ENCODE measurements at regions not wholly inside any gene's neighbourhood (a gene's known extent, or its start where the extent isn't known, plus 50 kb on each side); places are given as distances from the start of the nearest gene placed in this dataset.

- intact Hi-C loops (cut with DNase I): no loop called here
- Histone ChIP-seq H3K36me3 (ENCODE audit: control insufficient read depth in 1 of 2, insufficient read depth in 2 of 2, low read length in 1 of 2) (no peaks in the 10 kb centered on the region), H3K4me3 (ENCODE audit: low read length in 2 of 2) (no peak overlapping the region), H3K27ac (ENCODE audit: low read depth in 1 of 2, low read length in 2 of 2) (no peak overlapping the region), H3K27me3 (ENCODE audit: control insufficient read depth in 1 of 2, insufficient read depth in 2 of 2, low read length in 1 of 2) (no peaks in the 10 kb centered on the region), H3K4me1 (ENCODE audit: control insufficient read depth in 1 of 2, insufficient read depth in 2 of 2, low read length in 2 of 2) (no peaks in the 10 kb centered on the region), H3K9me3 (ENCODE audit: control insufficient read depth, low read length) (no peaks in the 10 kb centered on the region)
- ATAC-seq (ENCODE audit: low FRiP score) (no peak), DNase-seq (no peak)
- 22 to 25% methylated on average over 12 of the region's 12 CpGs for WGBS, 2 donors
Measured at GRCh38 chr10:14468023-14468441, 137.3 kb upstream of the FRMD4A start.

- no peak overlapping the region for H3K4me3 ChIP-seq (ENCODE audit: low read length in 2 of 2)
- no peaks in the 10 kb centered on the region for H3K9me3 ChIP-seq (ENCODE audit: control insufficient read depth, low read length)
- 55 to 59% methylated on average over 3 of the region's 3 CpGs for WGBS, 2 donors
- H3K36me3 ChIP-seq (ENCODE audit: control insufficient read depth in 1 of 2, insufficient read depth in 2 of 2, low read length in 1 of 2): no peaks in the 10 kb centered on the region
- H3K27ac ChIP-seq (ENCODE audit: low read depth in 1 of 2, low read length in 2 of 2): no peak overlapping the region
- DNase-seq (no peak), ATAC-seq (ENCODE audit: low FRiP score) (no peak)
- intact Hi-C loops (cut with DNase I): no loop called here
- H3K27me3 ChIP-seq (ENCODE audit: control insufficient read depth in 1 of 2, insufficient read depth in 2 of 2, low read length in 1 of 2): no peaks in the 10 kb centered on the region
- H3K4me1 ChIP-seq (ENCODE audit: control insufficient read depth in 1 of 2, insufficient read depth in 2 of 2, low read length in 2 of 2): no peaks in the 10 kb centered on the region
Measured at GRCh38 chr10:14466257-14466656, 135.5 kb upstream of the FRMD4A start.

DNA sequence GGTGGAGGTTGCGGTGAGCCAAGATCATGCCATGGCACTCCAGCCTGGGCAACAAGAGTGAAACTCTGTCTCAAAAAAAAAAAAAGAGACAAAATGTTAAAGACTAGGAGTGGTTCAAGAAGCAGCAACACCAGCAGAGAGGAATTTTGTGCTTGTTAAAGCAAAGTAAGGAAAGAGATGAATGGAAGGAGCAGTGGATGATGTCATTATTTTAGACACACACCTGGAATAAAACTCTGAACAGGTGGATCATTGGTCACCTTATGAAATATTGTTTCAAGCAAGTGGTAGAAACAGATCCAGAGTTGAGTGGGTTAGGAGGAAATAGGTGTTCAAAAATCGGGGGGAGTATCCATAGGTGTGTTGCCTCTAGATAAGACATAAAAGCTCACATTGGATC lies 129.7 kb upstream of the FRMD4A start:
- Histone ChIP-seq H3K27me3 (ENCODE audit: control insufficient read depth in 1 of 2, insufficient read depth in 2 of 2, low read length in 1 of 2) (no peaks in the 10 kb centered on the region), H3K4me3 (ENCODE audit: low read length in 2 of 2) (no peak overlapping the region), H3K9me3 (ENCODE audit: control insufficient read depth, low read length) (no peaks in the 10 kb centered on the region), H3K4me1 (ENCODE audit: control insufficient read depth in 1 of 2, insufficient read depth in 2 of 2, low read length in 2 of 2) (peaks cover 6% of the 10 kb centered on the region in 2 donors), H3K36me3 (ENCODE audit: control insufficient read depth in 1 of 2, insufficient read depth in 2 of 2, low read length in 1 of 2) (no peaks in the 10 kb centered on the region), H3K27ac (ENCODE audit: low read depth in 1 of 2, low read length in 2 of 2) (no peak overlapping the region)
- DNase-seq (no peak), ATAC-seq (ENCODE audit: low FRiP score) (no peak)
- 95 to 97% methylated on average over 2 of the region's 2 CpGs for WGBS, 2 donors
- intact Hi-C loops (cut with DNase I): no loop called here

DNA sequence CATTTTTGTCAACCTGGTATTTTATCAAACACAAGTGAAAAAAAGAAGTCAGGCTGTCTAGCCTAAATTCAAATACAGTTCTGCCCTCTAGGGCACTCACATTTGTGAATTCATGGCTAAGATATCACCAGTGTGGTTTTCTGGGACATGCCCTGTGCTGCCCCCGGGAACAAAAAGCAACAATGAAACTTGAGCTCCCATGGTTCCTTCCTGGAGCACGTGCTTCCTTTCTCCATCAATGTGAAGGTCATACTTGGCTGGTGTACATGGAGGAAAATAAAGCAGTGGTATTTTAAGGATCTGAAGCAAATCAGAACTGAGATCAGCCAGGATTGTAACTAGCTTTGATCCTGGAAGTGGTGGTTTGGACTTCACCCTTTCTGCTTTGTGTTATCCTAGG lies 128.9 kb upstream of the FRMD4A start:
- H3K4me1 ChIP-seq (ENCODE audit: control insufficient read depth in 1 of 2, insufficient read depth in 2 of 2, low read length in 2 of 2): peaks cover 6% of the 10 kb centered on the region in 2 donors
- ATAC-seq (ENCODE audit: low FRiP score): no peak
- no peak for DNase-seq
- H3K9me3 ChIP-seq (ENCODE audit: control insufficient read depth, low read length): no peaks in the 10 kb centered on the region
- H3K27me3 ChIP-seq (ENCODE audit: control insufficient read depth in 1 of 2, insufficient read depth in 2 of 2, low read length in 1 of 2): no peaks in the 10 kb centered on the region
- intact Hi-C loops (cut with DNase I): loop anchor here in 1 of 2 donors (10.0 kb wide), 1 partner anchor 165 kb away; no protein-coding TSS in a partner anchor
- H3K4me3 ChIP-seq (ENCODE audit: low read length in 2 of 2): no peak overlapping the region
- no peaks in the 10 kb centered on the region for H3K36me3 ChIP-seq (ENCODE audit: control insufficient read depth in 1 of 2, insufficient read depth in 2 of 2, low read length in 1 of 2)
- WGBS, 2 donors: 1 to 4% methylated on average over 2 of the region's 2 CpGs
- H3K27ac ChIP-seq (ENCODE audit: low read depth in 1 of 2, low read length in 2 of 2): no peak overlapping the region

DNA sequence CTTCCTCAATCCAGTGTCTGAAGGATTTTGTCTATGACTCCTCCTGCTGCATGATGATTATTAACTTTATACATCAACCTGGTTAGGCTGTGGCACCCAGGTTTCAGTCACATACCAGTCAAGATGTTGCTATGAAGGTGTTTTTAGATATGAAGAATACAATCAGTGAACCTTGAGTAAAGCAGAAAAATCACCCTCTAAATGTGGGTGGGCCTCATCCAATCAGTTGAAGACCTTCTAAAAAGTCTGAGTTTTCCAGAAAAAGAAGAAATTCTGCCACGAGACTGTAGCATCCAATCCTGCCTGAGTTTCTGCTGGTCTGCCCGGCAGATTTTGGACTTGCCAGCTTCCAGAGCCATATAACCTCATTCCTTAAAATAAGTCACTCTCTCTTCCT lies 126.1 kb upstream of the FRMD4A start:
- Histone ChIP-seq H3K27ac (ENCODE audit: low read depth in 1 of 2, low read length in 2 of 2) (no peak overlapping the region), H3K9me3 (ENCODE audit: control insufficient read depth, low read length) (no peaks in the 10 kb centered on the region), H3K4me1 (ENCODE audit: control insufficient read depth in 1 of 2, insufficient read depth in 2 of 2, low read length in 2 of 2) (peaks cover 6% of the 10 kb centered on the region in 2 donors), H3K36me3 (ENCODE audit: control insufficient read depth in 1 of 2, insufficient read depth in 2 of 2, low read length in 1 of 2) (no peaks in the 10 kb centered on the region), H3K27me3 (ENCODE audit: control insufficient read depth in 1 of 2, insufficient read depth in 2 of 2, low read length in 1 of 2) (no peaks in the 10 kb centered on the region), H3K4me3 (ENCODE audit: low read length in 2 of 2) (no peak overlapping the region)
- ATAC-seq (ENCODE audit: low FRiP score): no peak
- 95% methylated on average over 2 of the region's 2 CpGs for WGBS, 2 donors
- intact Hi-C loops (cut with DNase I): loop anchor here in 1 of 2 donors (10.0 kb wide), 1 partner anchor 162 kb away; no protein-coding TSS in a partner anchor
- DNase-seq: no peak

GRCh38 chr10:14456218-14456869 lies 125.6 kb upstream of the FRMD4A start:
- Histone ChIP-seq H3K4me3 (ENCODE audit: low read length in 2 of 2) (no peak overlapping the region), H3K9me3 (ENCODE audit: control insufficient read depth, low read length) (no peaks in the 10 kb centered on the region), H3K36me3 (ENCODE audit: control insufficient read depth in 1 of 2, insufficient read depth in 2 of 2, low read length in 1 of 2) (no peaks in the 10 kb centered on the region), H3K27me3 (ENCODE audit: control insufficient read depth in 1 of 2, insufficient read depth in 2 of 2, low read length in 1 of 2) (no peaks in the 10 kb centered on the region), H3K4me1 (ENCODE audit: control insufficient read depth in 1 of 2, insufficient read depth in 2 of 2, low read length in 2 of 2) (peaks cover 6% of the 10 kb centered on the region in 2 donors), H3K27ac (ENCODE audit: low read depth in 1 of 2, low read length in 2 of 2) (no peak overlapping the region)
- ATAC-seq (ENCODE audit: low FRiP score) (no peak), DNase-seq (no peak)
- 83 to 85% methylated on average over 6 of the region's 6 CpGs for WGBS, 2 donors
- intact Hi-C loops (cut with DNase I): loop anchor here in 1 of 2 donors (10.0 kb wide), 1 partner anchor 162 kb away; no protein-coding TSS in a partner anchor

DNA sequence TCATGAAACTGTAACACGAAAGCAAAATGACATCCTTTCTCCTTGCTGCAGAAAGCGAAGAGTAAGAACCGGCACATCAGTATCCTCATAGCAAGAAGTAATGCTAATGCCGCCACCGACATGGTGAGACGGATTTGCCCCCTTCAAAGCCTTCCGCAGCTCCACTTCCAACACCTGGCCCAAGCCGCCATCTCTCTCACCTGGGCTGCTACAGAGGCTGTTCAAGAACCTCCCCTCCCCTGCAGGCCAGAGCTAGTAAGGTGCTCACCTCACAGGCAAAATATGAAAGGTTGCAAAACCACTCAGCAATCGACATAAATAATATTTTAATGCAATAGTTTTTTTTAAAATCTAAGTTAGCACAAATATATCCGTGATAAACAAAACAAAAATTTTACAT lies 123.9 kb upstream of the FRMD4A start:
- DNase-seq (no peak), ATAC-seq (ENCODE audit: low FRiP score) (no peak)
- 97% methylated on average over 10 of the region's 10 CpGs for WGBS, 2 donors

GRCh38 chr10:14454206-14454605 lies 123.5 kb upstream of the FRMD4A start:
- Histone ChIP-seq H3K9me3 (ENCODE audit: control insufficient read depth, low read length) (no peaks in the 10 kb centered on the region), H3K4me3 (ENCODE audit: low read length in 2 of 2) (no peak overlapping the region), H3K36me3 (ENCODE audit: control insufficient read depth in 1 of 2, insufficient read depth in 2 of 2, low read length in 1 of 2) (no peaks in the 10 kb centered on the region), H3K27me3 (ENCODE audit: control insufficient read depth in 1 of 2, insufficient read depth in 2 of 2, low read length in 1 of 2) (no peaks in the 10 kb centered on the region), H3K4me1 (ENCODE audit: control insufficient read depth in 1 of 2, insufficient read depth in 2 of 2, low read length in 2 of 2) (no peaks in the 10 kb centered on the region), H3K27ac (ENCODE audit: low read depth in 1 of 2, low read length in 2 of 2) (no peak overlapping the region)
- ATAC-seq (ENCODE audit: low FRiP score) (no peak), DNase-seq (no peak)
- WGBS, 2 donors: 90 to 94% methylated on average over 12 of the region's 12 CpGs
- intact Hi-C loops (cut with DNase I): loop anchor here in 1 of 2 donors (10.0 kb wide), 1 partner anchor 159 kb away; no protein-coding TSS in a partner anchor

More for the DNA sequence above, 123.9 kb upstream of the FRMD4A start:
- no peaks in the 10 kb centered on the region for H3K27me3 ChIP-seq (ENCODE audit: control insufficient read depth in 1 of 2, insufficient read depth in 2 of 2, low read length in 1 of 2)
- peaks cover under 1 to 2% of the 10 kb centered on the region in 2 donors for H3K4me1 ChIP-seq (ENCODE audit: control insufficient read depth in 1 of 2, insufficient read depth in 2 of 2, low read length in 2 of 2)
- no peaks in the 10 kb centered on the region for H3K36me3 ChIP-seq (ENCODE audit: control insufficient read depth in 1 of 2, insufficient read depth in 2 of 2, low read length in 1 of 2)
- intact Hi-C loops (cut with DNase I): loop anchor here in 1 of 2 donors (10.0 kb wide), 1 partner anchor 160 kb away; no protein-coding TSS in a partner anchor
- H3K27ac ChIP-seq (ENCODE audit: low read depth in 1 of 2, low read length in 2 of 2): no peak overlapping the region
- no peak overlapping the region for H3K4me3 ChIP-seq (ENCODE audit: low read length in 2 of 2)
- H3K9me3 ChIP-seq (ENCODE audit: control insufficient read depth, low read length): no peaks in the 10 kb centered on the region

DNA sequence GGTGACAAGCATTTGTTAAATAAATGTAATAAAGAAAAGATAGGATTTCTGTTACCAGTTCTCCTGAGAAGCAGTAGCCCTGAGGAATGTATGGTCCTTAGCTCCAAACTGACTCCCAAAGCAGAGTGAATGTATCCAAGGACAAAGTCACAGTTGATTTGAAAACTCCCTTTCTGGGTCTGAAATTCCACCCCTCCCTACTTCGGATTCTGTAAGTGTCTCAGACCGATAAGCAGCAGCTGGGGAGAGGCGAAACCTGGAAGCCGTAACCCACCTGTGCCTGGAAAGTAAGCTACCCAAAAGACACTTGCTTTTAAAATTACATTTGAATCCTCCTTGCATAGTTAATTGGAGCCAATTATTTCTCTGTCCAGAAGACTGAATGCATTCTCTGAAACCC lies 122.9 kb upstream of the FRMD4A start:
- Histone ChIP-seq H3K9me3 (ENCODE audit: control insufficient read depth, low read length) (no peaks in the 10 kb centered on the region), H3K4me1 (ENCODE audit: control insufficient read depth in 1 of 2, insufficient read depth in 2 of 2, low read length in 2 of 2) (no peaks in the 10 kb centered on the region), H3K27ac (ENCODE audit: low read depth in 1 of 2, low read length in 2 of 2) (no peak overlapping the region), H3K27me3 (ENCODE audit: control insufficient read depth in 1 of 2, insufficient read depth in 2 of 2, low read length in 1 of 2) (no peaks in the 10 kb centered on the region), H3K4me3 (ENCODE audit: low read length in 2 of 2) (no peak overlapping the region), H3K36me3 (ENCODE audit: control insufficient read depth in 1 of 2, insufficient read depth in 2 of 2, low read length in 1 of 2) (no peaks in the 10 kb centered on the region)
- WGBS, 2 donors: 92 to 94% methylated on average over 4 of the region's 4 CpGs
- DNase-seq (no peak), ATAC-seq (ENCODE audit: low FRiP score) (no peak)
- intact Hi-C loops (cut with DNase I): loop anchor here in 1 of 2 donors (10.0 kb wide), 1 partner anchor 159 kb away; no protein-coding TSS in a partner anchor
